Neuronal stem cell (in vitro differentiated cells): ENCODE measurements at regions not wholly inside any gene's neighbourhood (a gene's known extent, or its start where the extent isn't known, plus 50 kb on each side); places are given as distances from the start of the nearest gene placed in this dataset. TPM values are rescaled to one million over a fixed set of nuclear protein-coding genes. Genes with fewer than 3 reads are reported as not detected.

Experiments used
- DNase-seq: peaks from one replicate; pipeline ENCODE4 v3.0.0-alpha.2; 2013; ENCODE audit warnings: low spot score
- H2AFZ ChIP-seq: one replicate; pipeline ENCODE4 v1.6.1; 2013; ENCODE audit warnings: mild to moderate bottlenecking, low read length, inconsistent platforms
- H2AK5ac ChIP-seq: 2 replicates; pipeline ENCODE4 v1.6.1; 2013; ENCODE audit warnings: low read depth, mild to moderate bottlenecking, inconsistent platforms, low read length, moderate library complexity, mixed read lengths
- H2BK120ac ChIP-seq: 2 replicates; pipeline ENCODE4 v1.6.1; 2013; ENCODE audit warnings: low read depth, mild to moderate bottlenecking, inconsistent platforms, low read length, moderate library complexity, mixed read lengths
- H2BK12ac ChIP-seq: one replicate; pipeline ENCODE4 v1.6.1; 2013; ENCODE audit warnings: low read length, inconsistent platforms
- H2BK15ac ChIP-seq: 2 replicates; pipeline ENCODE4 v1.6.1; 2013; ENCODE audit warnings: mild to moderate bottlenecking, low read length, inconsistent platforms, mixed read lengths
- H2BK5ac ChIP-seq: one replicate; pipeline ENCODE4 v1.6.1; 2013; ENCODE audit warnings: inconsistent platforms, mild to moderate bottlenecking, low read length, moderate library complexity
- H3K14ac ChIP-seq: one replicate; pipeline ENCODE4 v1.6.1; 2013; ENCODE audit warnings: low read length, inconsistent platforms
- H3K18ac ChIP-seq: 2 replicates; pipeline ENCODE4 v1.6.1; 2013; ENCODE audit warnings: low read length, inconsistent platforms
- H3K23ac ChIP-seq: 2 replicates; pipeline ENCODE4 v1.6.1; 2013; ENCODE audit warnings: low read depth, mild to moderate bottlenecking, mixed read lengths, low read length, inconsistent platforms; ENCODE audit not compliant: poor library complexity
- H3K27ac ChIP-seq: replicated peaks from 3 replicates; pipeline ENCODE4 v1.5.1; 2013; ENCODE audit warnings: low read length, inconsistent platforms
- H3K27me3 ChIP-seq, 3 experiments: 2 replicates each; pipeline ENCODE4 v1.6.1; 2013; ENCODE audit warnings: low read length in 3 of 3, mild to moderate bottlenecking in 2 of 3, inconsistent platforms in 1 of 3, low read depth in 1 of 3, mixed read lengths in 1 of 3, moderate library complexity in 1 of 3; ENCODE audit not compliant: control insufficient read depth in 3 of 3, insufficient read depth in 3 of 3
- H3K36me3 ChIP-seq, 2 donors: replicated peaks in 1 of 2; 2 replicates each; pipeline ENCODE4 v1.6.1; 2013; ENCODE audit warnings: low read length in 2 of 2; ENCODE audit not compliant: control insufficient read depth in 2 of 2, insufficient read depth in 2 of 2
- H3K4ac ChIP-seq: 2 replicates; pipeline ENCODE4 v1.6.1; 2013; ENCODE audit warnings: inconsistent platforms, mild to moderate bottlenecking, low read length, moderate library complexity
- H3K4me1 ChIP-seq, 2 donors: 1 replicate in 1 of 2; 2 replicates in 1 of 2; pipeline ENCODE4 v1.6.1; 2013; ENCODE audit warnings: low read length in 2 of 2, low read depth in 1 of 2; ENCODE audit not compliant: control insufficient read depth in 2 of 2, insufficient read depth in 1 of 2
- H3K4me2 ChIP-seq: one replicate; pipeline ENCODE4 v1.6.1; 2013; ENCODE audit warnings: mild to moderate bottlenecking, low read length, inconsistent platforms; ENCODE audit not compliant: insufficient read depth, poor library complexity, severe bottlenecking
- H3K4me3 ChIP-seq, 2 donors: 2 replicates each; pipeline ENCODE4 v1.5.1; 2013; ENCODE audit warnings: low read length in 2 of 2, mild to moderate bottlenecking in 2 of 2, inconsistent platforms in 1 of 2, moderate library complexity in 1 of 2
- H3K79me1 ChIP-seq: one replicate; pipeline ENCODE4 v1.6.1; 2013; ENCODE audit warnings: low read depth, mild to moderate bottlenecking, inconsistent platforms, low read length, moderate library complexity
- H3K9ac ChIP-seq: one replicate; pipeline ENCODE4 v1.6.1; 2013; ENCODE audit warnings: mild to moderate bottlenecking, low read depth, low read length, inconsistent platforms; ENCODE audit not compliant: poor library complexity
- H3K9me3 ChIP-seq, 2 donors: replicated peaks in 1 of 2; 2 replicates each; pipeline versions ENCODE3 to v1.6.1; 2013; ENCODE audit warnings: low read length in 2 of 2, mild to moderate bottlenecking in 2 of 2, inconsistent platforms in 1 of 2, low read depth in 1 of 2, mixed read lengths in 1 of 2, moderate library complexity in 1 of 2; ENCODE audit not compliant: control insufficient read depth in 2 of 2, insufficient read depth in 1 of 2
- H4K8ac ChIP-seq: one replicate; pipeline ENCODE4 v1.6.1; 2013; ENCODE audit warnings: low read depth, mild to moderate bottlenecking, inconsistent platforms, low read length, moderate library complexity
- H4K91ac ChIP-seq: one replicate; pipeline ENCODE4 v1.6.1; 2013; ENCODE audit warnings: low read length, low read depth, mild to moderate bottlenecking, inconsistent platforms; ENCODE audit not compliant: poor library complexity
- WGBS, 2 donors: extraction: QIAGEN DNeasy Blood & Tissue Kit; methylation state at CpG; one replicate each; pipeline ENCODE4 v1.1.7; 2013; ENCODE audit warnings: missing lambda C conversion rate in 2 of 2, mixed read lengths in 1 of 2; ENCODE audit not compliant: insufficient read length in 2 of 2, insufficient replicate concordance in 1 of 2; ENCODE audit errors: extremely low coverage in 2 of 2; 5-methylcytosine and 5-hydroxymethylcytosine counted together
- small RNA-seq: library from polyadenylated mRNA; stranded (forward); fragments of <200 nt; extraction: miRNeasy Mini kit (QIAGEN cat#:217004); gene quantifications from one replicate; pipeline ENCODE3, GENCODE V24; 2013; ENCODE audit not compliant: insufficient read depth

- Histone ChIP-seq H3K9ac (no peak overlapping the region), H3K79me1 (no peaks in the 10 kb centered on the region), H3K23ac (no peak overlapping the region), H2AFZ (no peak overlapping the region), H3K9me3 (no peaks in the 10 kb centered on the region), H2BK12ac (no peak overlapping the region), H3K27me3 (no peaks in the 10 kb centered on the region), H4K8ac (no peak overlapping the region), H2AK5ac (no peak overlapping the region), H3K36me3 (no peaks in the 10 kb centered on the region), H3K4me3 (no peak overlapping the region), H3K4me2 (no peak overlapping the region), H2BK120ac (no peak overlapping the region), H3K14ac (no peak overlapping the region), H2BK15ac (no peak overlapping the region), H4K91ac (no peak overlapping the region), H2BK5ac (no peak overlapping the region), H3K18ac (no peak overlapping the region), H3K4ac (no peak overlapping the region), H3K27ac (no peak overlapping the region), H3K4me1 (peaks cover 0 to 1% of the 10 kb centered on the region in 2 donors)
- peak; percentile 9 for DNase-seq
- no CpG with 5 or more reads among the region's 7 CpGs for WGBS, 2 donors
These were observed 59.0 kb upstream of the NECTIN3 start for GRCh38 chr3:111012388-111013248.

Small RNAs in the stretch of these regions (small RNA-seq; reads per million reads assigned to genes)
- gene AC078918.1 (not detected), gene MIR4445 (not detected), gene RF00019 (not detected), gene RNU6ATAC15P (not detected)
